HUES6 (cell line): ENCODE measurements at regions not wholly inside any gene's neighbourhood (a gene's known extent, or its start where the extent isn't known, plus 50 kb on each side); places are given as distances from the start of the nearest gene placed in this dataset.

Experiments
- H3K27ac ChIP-seq: 2 replicates; pipeline ENCODE4 v1.7.0; 2013; ENCODE audit warnings: low read depth, mild to moderate bottlenecking, low read length, inconsistent platforms
- H3K27me3 ChIP-seq: 2 replicates; pipeline ENCODE4 v1.6.1; 2013; ENCODE audit warnings: low read length; ENCODE audit not compliant: control insufficient read depth, insufficient read depth
- H3K36me3 ChIP-seq: 2 replicates; pipeline ENCODE4 v1.6.1; 2013; ENCODE audit warnings: low read length; ENCODE audit not compliant: control insufficient read depth, insufficient read depth
- H3K4me1 ChIP-seq: 2 replicates; pipeline ENCODE4 v1.6.1; 2013; ENCODE audit warnings: low read length; ENCODE audit not compliant: control insufficient read depth, insufficient read depth
- H3K4me3 ChIP-seq: 2 replicates; pipeline ENCODE4 v1.5.1; 2013; ENCODE audit warnings: low read depth, low read length
- H3K9ac ChIP-seq: one replicate; pipeline ENCODE4 v1.6.1; 2013; ENCODE audit warnings: mild to moderate bottlenecking, low read length
- H3K9me3 ChIP-seq: 2 replicates; pipeline ENCODE4 v1.6.1; 2013; ENCODE audit warnings: low read depth, low read length; ENCODE audit not compliant: control insufficient read depth, insufficient read depth

DNA sequence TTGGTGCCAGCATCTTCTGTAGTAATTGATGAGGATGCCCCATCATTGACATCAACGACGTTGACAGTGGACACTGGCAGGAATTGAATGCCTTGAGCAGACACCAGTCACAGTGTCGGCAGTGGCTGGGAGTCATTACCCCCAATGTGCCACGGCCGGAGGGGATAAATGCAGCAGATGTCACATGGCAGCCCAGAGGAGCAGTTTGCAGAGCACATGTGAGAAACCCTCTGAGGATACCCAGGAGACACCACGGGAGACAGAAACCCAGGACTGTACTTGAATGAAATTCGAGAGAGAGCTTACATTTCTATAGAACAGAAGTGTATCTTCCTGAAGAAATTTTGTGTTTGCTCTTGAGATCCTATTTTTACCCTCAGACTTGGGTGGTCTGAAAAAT is 409.1 kb upstream of the TNP1 start:
- no peak overlapping the region for H3K27ac ChIP-seq
- peaks cover 19% of the 10 kb centered on the region for H3K4me1 ChIP-seq
- peaks cover 18% of the 10 kb centered on the region for H3K9me3 ChIP-seq
- peaks cover 99% of the 10 kb centered on the region for H3K27me3 ChIP-seq
- no peak overlapping the region for H3K9ac ChIP-seq
- no peak overlapping the region for H3K4me3 ChIP-seq
- no peaks in the 10 kb centered on the region for H3K36me3 ChIP-seq

- peaks cover 99% of the 10 kb centered on the region for H3K27me3 ChIP-seq
These were observed 407.9 kb upstream of the TNP1 start for GRCh38 chr2:217267758-217268157.

DNA sequence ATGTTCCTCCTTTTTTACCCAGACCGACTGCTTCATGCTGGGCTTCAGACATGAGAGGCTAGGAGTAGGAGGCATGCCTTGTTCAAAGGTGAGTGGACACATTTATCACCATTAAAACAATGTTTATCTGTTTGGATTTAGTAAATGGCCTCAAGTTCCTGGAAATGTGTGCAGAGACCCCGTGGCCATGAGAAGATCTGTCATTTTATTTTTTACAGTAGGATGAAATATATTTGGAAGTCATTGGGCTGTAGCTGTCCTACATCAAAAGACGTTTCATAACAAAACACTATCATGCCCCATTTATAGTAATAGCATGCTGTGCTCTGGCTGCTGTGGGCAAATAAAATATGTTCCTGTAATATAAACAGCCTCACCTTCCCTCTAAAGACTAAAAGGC is 403.9 kb upstream of the TNP1 start:
- Histone ChIP-seq H3K4me3 (no peak overlapping the region), H3K9ac (no peak overlapping the region), H3K9me3 (peaks cover 18% of the 10 kb centered on the region), H3K27ac (no peak overlapping the region), H3K27me3 (peaks cover 93% of the 10 kb centered on the region), H3K36me3 (no peaks in the 10 kb centered on the region), H3K4me1 (no peaks in the 10 kb centered on the region)

More at GRCh38 chr2:217267758-217268157, 407.9 kb upstream of the TNP1 start:
- Histone ChIP-seq H3K4me1 (peaks cover 19% of the 10 kb centered on the region), H3K9ac (no peak overlapping the region), H3K4me3 (no peak overlapping the region), H3K36me3 (no peaks in the 10 kb centered on the region), H3K27ac (no peak overlapping the region), H3K9me3 (peaks cover 18% of the 10 kb centered on the region)

DNA sequence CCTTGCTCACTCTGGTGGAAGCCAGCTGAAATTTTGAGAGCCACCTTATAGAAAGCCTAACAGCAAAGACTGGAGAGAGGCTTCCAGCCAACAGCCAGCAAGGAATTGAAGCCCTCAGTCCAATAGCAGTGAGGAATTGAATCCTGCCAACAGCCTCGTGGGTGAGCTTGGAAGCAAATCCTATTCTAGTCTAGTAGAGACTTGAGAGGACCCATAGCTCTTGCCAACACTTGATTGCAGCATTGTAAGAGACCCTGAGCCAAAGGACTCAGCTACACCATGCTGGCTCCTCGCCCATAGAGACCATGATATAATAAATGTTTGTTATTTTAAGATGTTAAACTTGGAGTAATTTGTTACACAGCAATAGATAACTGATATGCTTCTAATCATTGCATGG is 403.0 kb upstream of the TNP1 start:
- no peaks in the 10 kb centered on the region for H3K36me3 ChIP-seq
- H3K4me3 ChIP-seq: no peak overlapping the region
- no peak overlapping the region for H3K27ac ChIP-seq
- H3K4me1 ChIP-seq: no peaks in the 10 kb centered on the region
- H3K9me3 ChIP-seq: peaks cover 17% of the 10 kb centered on the region
- no peak overlapping the region for H3K9ac ChIP-seq
- H3K27me3 ChIP-seq: peaks cover 91% of the 10 kb centered on the region

- Histone ChIP-seq H3K27me3 (peaks cover 76% of the 10 kb centered on the region), H3K4me1 (no peaks in the 10 kb centered on the region), H3K36me3 (no peaks in the 10 kb centered on the region), H3K9me3 (peaks cover 5% of the 10 kb centered on the region; the same call in 1 of the 2 replicates), H3K27ac (no peak overlapping the region), H3K4me3 (no peak overlapping the region), H3K9ac (no peak overlapping the region)
These were observed 401.6 kb upstream of the TNP1 start for GRCh38 chr2:217261452-217261851.

GRCh38 chr2:217260441-217261115 is 400.7 kb upstream of the TNP1 start:
- Histone ChIP-seq H3K36me3 (no peaks in the 10 kb centered on the region), H3K9ac (no peak overlapping the region), H3K4me1 (no peaks in the 10 kb centered on the region), H3K9me3 (no peaks in the 10 kb centered on the region), H3K27me3 (peaks cover 72% of the 10 kb centered on the region), H3K27ac (no peak overlapping the region), H3K4me3 (no peak overlapping the region)

- H3K9me3 ChIP-seq: no peaks in the 10 kb centered on the region
- H3K9ac ChIP-seq: no peak overlapping the region
- no peak overlapping the region for H3K27ac ChIP-seq
- no peaks in the 10 kb centered on the region for H3K36me3 ChIP-seq
- H3K4me1 ChIP-seq: no peaks in the 10 kb centered on the region
- H3K27me3 ChIP-seq: peaks cover 62% of the 10 kb centered on the region
- no peak overlapping the region for H3K4me3 ChIP-seq
These were observed 398.3 kb upstream of the TNP1 start for GRCh38 chr2:217258170-217258569.

DNA sequence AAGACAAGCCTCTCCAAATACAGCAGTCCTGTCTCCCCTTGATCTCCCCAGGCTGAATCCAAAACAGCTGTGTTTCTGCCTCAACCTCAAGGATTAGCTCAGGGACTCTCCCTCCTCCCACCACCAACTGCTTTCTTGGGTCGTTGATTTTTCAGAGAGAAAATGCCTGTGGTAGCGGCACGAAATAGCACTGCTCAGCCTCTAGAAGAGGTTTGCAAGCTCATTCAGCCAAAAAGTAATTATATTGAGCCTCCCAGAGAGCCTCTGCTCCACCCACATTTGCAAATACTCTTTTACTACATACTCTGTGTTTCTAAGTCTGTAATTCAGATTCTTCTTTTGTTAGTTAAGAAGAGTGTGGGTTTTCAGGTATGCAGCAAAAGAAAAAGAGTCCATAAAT is 396.4 kb upstream of the TNP1 start:
- no peaks in the 10 kb centered on the region for H3K4me1 ChIP-seq
- no peak overlapping the region for H3K9ac ChIP-seq
- H3K9me3 ChIP-seq: no peaks in the 10 kb centered on the region
- no peak overlapping the region for H3K4me3 ChIP-seq
- H3K27ac ChIP-seq: no peak overlapping the region
- peaks cover 56% of the 10 kb centered on the region for H3K27me3 ChIP-seq
- H3K36me3 ChIP-seq: no peaks in the 10 kb centered on the region

DNA sequence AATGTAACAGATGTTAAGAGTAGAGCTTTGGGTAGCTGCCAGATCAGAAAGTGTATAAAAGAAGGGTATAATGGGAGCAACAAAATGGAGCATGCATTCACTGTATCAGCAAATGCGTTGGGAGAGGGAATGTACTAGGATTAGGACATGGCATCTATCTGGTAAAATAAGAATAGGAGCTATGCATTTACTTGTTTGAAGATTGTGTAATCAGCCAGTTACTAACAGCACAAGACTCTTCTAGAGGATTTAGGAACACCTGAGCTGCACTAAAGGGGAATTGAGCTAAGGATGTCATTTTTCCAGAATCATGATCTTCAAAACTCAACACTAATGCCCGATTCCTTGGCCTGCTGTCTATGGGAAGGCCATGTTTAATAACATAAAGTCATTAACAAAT is 394.2 kb upstream of the TNP1 start:
- no peak overlapping the region for H3K4me3 ChIP-seq
- H3K27me3 ChIP-seq: peaks cover 41% of the 10 kb centered on the region
- H3K4me1 ChIP-seq: 0 out of 2 replicates have a peak, but pooled peaks cover 4% of the 10 kb centered on the region
- no peaks in the 10 kb centered on the region for H3K36me3 ChIP-seq
- H3K9me3 ChIP-seq: no peaks in the 10 kb centered on the region
- no peak overlapping the region for H3K27ac ChIP-seq
- H3K9ac ChIP-seq: no peak overlapping the region

DNA sequence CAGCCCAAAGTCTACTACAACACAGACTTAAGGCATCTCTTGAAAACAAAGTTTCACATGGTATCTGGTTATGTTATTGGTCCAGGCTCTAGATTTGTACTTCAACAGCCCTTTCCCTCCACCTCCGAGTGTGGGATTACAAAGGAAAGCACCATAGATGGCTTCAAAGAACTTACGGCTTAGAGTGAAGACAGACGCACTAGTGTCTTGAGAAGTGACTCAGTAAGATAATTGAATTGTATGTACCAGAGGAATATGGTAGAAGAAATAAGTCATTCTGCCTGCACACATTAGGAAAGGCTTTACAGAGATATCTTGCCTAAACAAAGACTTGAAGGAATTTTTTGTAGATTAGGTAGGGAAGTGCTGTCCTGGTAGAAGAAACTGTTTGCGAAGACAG is 392.3 kb upstream of the TNP1 start:
- Histone ChIP-seq H3K4me1 (peaks cover 14% of the 10 kb centered on the region; the same call in 1 of the 2 replicates), H3K9ac (no peak overlapping the region), H3K27me3 (peaks cover 39% of the 10 kb centered on the region), H3K9me3 (no peaks in the 10 kb centered on the region), H3K27ac (no peak overlapping the region), H3K4me3 (no peak overlapping the region), H3K36me3 (no peaks in the 10 kb centered on the region)

- Histone ChIP-seq H3K27me3 (peaks cover 35% of the 10 kb centered on the region), H3K9ac (no peak overlapping the region), H3K4me3 (no peak overlapping the region)
These were observed 390.2 kb upstream of the TNP1 start for GRCh38 chr2:217250013-217250524.

More at GRCh38 chr2:217250013-217250524, 390.2 kb upstream of the TNP1 start:
- no peaks in the 10 kb centered on the region for H3K36me3 ChIP-seq
- H3K9me3 ChIP-seq: no peaks in the 10 kb centered on the region
- no peak overlapping the region for H3K27ac ChIP-seq
- peaks cover 14% of the 10 kb centered on the region; the same call in 1 of the 2 replicates for H3K4me1 ChIP-seq
